Aorta (tissue), 5 donors: ENCODE measurements at regions not wholly inside any gene's neighbourhood (a gene's known extent, or its start where the extent isn't known, plus 50 kb on each side); places are given as distances from the start of the nearest gene placed in this dataset.

Experiments
- ATAC-seq: fragments of 200-7000 bp; cut with Tn5 transposase; one replicate; pipeline ENCODE4 v1.9.1; 2022; ENCODE audit warnings: moderate library complexity; ENCODE audit not compliant: low FRiP score
- DNase-seq, 2 donors: peaks; one replicate each; pipeline ENCODE4 v3.0.0-alpha.2; 2020
- H3K27ac ChIP-seq, 2 donors: one replicate each; pipeline ENCODE4 v1.5.1; 2013; ENCODE audit warnings: low read length in 2 of 2, mild to moderate bottlenecking in 2 of 2, moderate library complexity in 2 of 2, control low read depth in 1 of 2, inconsistent platforms in 1 of 2, low read depth in 1 of 2
- H3K27me3 ChIP-seq, 2 donors: one replicate each; pipeline ENCODE4 v1.6.1; 2013; ENCODE audit warnings: control low read depth in 1 of 2, low read length in 1 of 2, mild to moderate bottlenecking in 1 of 2, moderate library complexity in 1 of 2; ENCODE audit not compliant: insufficient read depth in 2 of 2, control insufficient read depth in 1 of 2
- H3K36me3 ChIP-seq, 2 donors: one replicate each; pipeline ENCODE4 v1.6.1; 2013; ENCODE audit warnings: control low read depth in 1 of 2, low read length in 1 of 2, mild to moderate bottlenecking in 1 of 2; ENCODE audit not compliant: insufficient read depth in 2 of 2, control insufficient read depth in 1 of 2
- H3K4me1 ChIP-seq, 2 donors: one replicate each; pipeline ENCODE4 v1.6.1; 2013; ENCODE audit warnings: low read length in 2 of 2, control low read depth in 1 of 2, mild to moderate bottlenecking in 1 of 2, moderate library complexity in 1 of 2; ENCODE audit not compliant: insufficient read depth in 2 of 2, control insufficient read depth in 1 of 2
- H3K4me3 ChIP-seq, 2 donors: one replicate each; pipeline ENCODE4 v1.5.1; 2013; ENCODE audit warnings: low read length in 2 of 2, control low read depth in 1 of 2, mild to moderate bottlenecking in 1 of 2
- H3K9me3 ChIP-seq: one replicate; pipeline ENCODE4 v1.6.1; 2013; ENCODE audit warnings: mild to moderate bottlenecking, low read length; ENCODE audit not compliant: control insufficient read depth
- WGBS, 2 donors: extraction: QIAGEN DNeasy Blood & Tissue Kit; methylation state at CpG; one replicate each; pipeline ENCODE4 v1.1.7; 2013; 5-methylcytosine and 5-hydroxymethylcytosine counted together
- intact Hi-C, 2 donors: fragments of 100-400 bp; cut with DNase I; formaldehyde crosslinking; loops; one replicate each; pipeline versions ENCODE4 v1.14.2 to v1.15.0; 2022
- donor health status: healthy with polysubstance abuse.
- donor health status: Bipolar disorder and iron deficiency.
- donor health status: DM: no; HTN: no; CAD: no.
- donor health status: DM: no; HTN: no; CAD: no.
- donor health status: DM: yes; HTN: yes; CAD: no.

- Histone ChIP-seq H3K36me3 (no peaks in the 10 kb centered on the region), H3K27me3 (peaks cover 0 to 2% of the 10 kb centered on the region in 2 donors), H3K9me3 (no peaks in the 10 kb centered on the region), H3K4me1 (no peaks in the 10 kb centered on the region), H3K27ac (no peak overlapping the region), H3K4me3 (no peak overlapping the region)
- ATAC-seq, result no peak
- WGBS, 2 donors, result 39 to 45% methylated on average over 11 of the region's 11 CpGs
- intact Hi-C loops, result no loop called here
- DNase-seq, result no peak
Measured at GRCh38 chr21:41071258-41072171, 96.4 kb upstream of the BACE2 start.

GRCh38 chr21:41073558-41073957 is 94.4 kb upstream of the BACE2 start:
- Histone ChIP-seq H3K4me1 (no peaks in the 10 kb centered on the region), H3K27me3 (no peaks in the 10 kb centered on the region), H3K27ac (no peak overlapping the region), H3K9me3 (no peaks in the 10 kb centered on the region), H3K36me3 (no peaks in the 10 kb centered on the region), H3K4me3 (no peak overlapping the region)
- intact Hi-C loops, result no loop called here
- DNase-seq (no peak), ATAC-seq (no peak)
- 83 to 84% methylated on average over 8 of the region's 8 CpGs for WGBS, 2 donors

GRCh38 chr21:41074396-41075184 is 93.4 kb upstream of the BACE2 start:
- ATAC-seq, result no peak
- Histone ChIP-seq H3K36me3 (no peaks in the 10 kb centered on the region), H3K4me1 (no peaks in the 10 kb centered on the region), H3K27me3 (no peaks in the 10 kb centered on the region), H3K9me3 (no peaks in the 10 kb centered on the region), H3K27ac (no peak overlapping the region), H3K4me3 (no peak overlapping the region)
- 88 to 91% methylated on average over 11 of the region's 11 CpGs for WGBS, 2 donors
- intact Hi-C loops, result no loop called here
- no peak for DNase-seq

GRCh38 chr21:41075656-41076055 is 92.3 kb upstream of the BACE2 start:
- 94 to 95% methylated on average over 18 of the region's 18 CpGs for WGBS, 2 donors
- Histone ChIP-seq H3K27me3 (no peaks in the 10 kb centered on the region), H3K4me3 (no peak overlapping the region), H3K4me1 (no peaks in the 10 kb centered on the region), H3K27ac (no peak overlapping the region), H3K9me3 (no peaks in the 10 kb centered on the region), H3K36me3 (no peaks in the 10 kb centered on the region)
- DNase-seq (no peak), ATAC-seq (no peak)
- intact Hi-C loops, result no loop called here

GRCh38 chr21:41076064-41076463 is 91.9 kb upstream of the BACE2 start:
- DNase-seq (no peak), ATAC-seq (no peak)
- Histone ChIP-seq H3K27ac (no peak overlapping the region), H3K27me3 (no peaks in the 10 kb centered on the region), H3K9me3 (no peaks in the 10 kb centered on the region), H3K36me3 (no peaks in the 10 kb centered on the region), H3K4me1 (no peaks in the 10 kb centered on the region), H3K4me3 (no peak overlapping the region)
- intact Hi-C loops, result no loop called here
- 93 to 96% methylated on average over 16 of the region's 16 CpGs for WGBS, 2 donors

DNA sequence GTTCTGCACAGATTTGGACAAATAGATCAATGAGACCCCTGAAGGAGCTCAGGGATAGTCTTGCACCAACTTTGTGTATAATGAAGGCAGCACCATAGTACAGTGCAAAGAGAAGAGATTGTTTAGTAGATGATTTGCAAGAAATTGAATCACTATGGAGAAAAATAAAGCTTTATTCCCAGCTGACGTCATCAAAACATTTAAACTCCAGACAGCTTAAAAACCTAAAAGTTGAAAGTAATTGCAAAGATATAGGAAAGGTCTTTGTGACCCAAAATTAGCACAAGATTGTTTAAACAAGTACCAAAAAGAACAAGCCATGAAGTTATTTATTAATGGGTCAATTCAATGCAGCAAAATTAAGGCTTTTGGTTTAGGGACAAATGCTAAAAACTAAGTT is 88.8 kb upstream of the BACE2 start:
- H3K36me3 ChIP-seq, result no peaks in the 10 kb centered on the region
- no peak overlapping the region for H3K27ac ChIP-seq
- no peak for ATAC-seq
- intact Hi-C loops, result no loop called here
- no peaks in the 10 kb centered on the region for H3K27me3 ChIP-seq
- H3K4me3 ChIP-seq, result no peak overlapping the region
- 19 to 67% methylated on average over 1 of the region's 1 CpG for WGBS, 2 donors
- DNase-seq, result no peak
- H3K4me1 ChIP-seq, result no peaks in the 10 kb centered on the region
- no peaks in the 10 kb centered on the region for H3K9me3 ChIP-seq

DNA sequence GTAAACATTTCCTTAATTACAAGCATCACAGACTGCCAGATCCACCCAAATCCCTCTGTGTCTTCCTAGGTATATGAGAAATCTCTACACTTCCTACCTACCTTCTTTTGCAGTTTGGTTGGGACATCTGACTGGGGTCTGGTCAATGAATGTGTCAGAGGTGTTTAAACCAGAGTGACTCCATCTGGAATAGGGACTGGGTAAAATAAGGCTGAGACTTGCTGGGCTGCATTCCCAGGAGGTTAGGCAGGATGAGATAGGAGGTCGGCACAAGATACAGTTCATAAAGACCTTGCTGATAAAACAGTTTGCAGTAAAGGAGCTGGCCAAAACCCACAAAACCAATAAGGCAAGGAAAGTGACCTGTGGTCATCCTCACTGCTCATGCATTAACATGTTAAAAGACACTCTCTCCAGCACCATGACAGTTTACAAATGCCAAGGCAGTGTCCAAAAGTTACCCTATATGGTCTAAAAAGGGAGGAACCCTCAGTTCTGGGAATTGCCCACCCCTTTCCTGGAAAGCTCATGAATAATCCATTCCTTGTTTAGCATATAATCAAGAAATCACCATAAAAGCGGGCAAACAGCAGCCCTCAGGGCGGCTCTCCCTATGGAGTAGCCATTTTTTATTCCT is 87.4 kb upstream of the BACE2 start:
- intact Hi-C loops, result no loop called here
- WGBS, 2 donors, result 64 to 68% methylated on average over 3 of the region's 3 CpGs
- no peaks in the 10 kb centered on the region for H3K4me1 ChIP-seq
- DNase-seq, result no peak
- no peak overlapping the region for H3K4me3 ChIP-seq
- no peak overlapping the region for H3K27ac ChIP-seq
- no peaks in the 10 kb centered on the region for H3K9me3 ChIP-seq
- ATAC-seq, result no peak
- no peaks in the 10 kb centered on the region for H3K27me3 ChIP-seq
- H3K36me3 ChIP-seq, result no peaks in the 10 kb centered on the region

DNA sequence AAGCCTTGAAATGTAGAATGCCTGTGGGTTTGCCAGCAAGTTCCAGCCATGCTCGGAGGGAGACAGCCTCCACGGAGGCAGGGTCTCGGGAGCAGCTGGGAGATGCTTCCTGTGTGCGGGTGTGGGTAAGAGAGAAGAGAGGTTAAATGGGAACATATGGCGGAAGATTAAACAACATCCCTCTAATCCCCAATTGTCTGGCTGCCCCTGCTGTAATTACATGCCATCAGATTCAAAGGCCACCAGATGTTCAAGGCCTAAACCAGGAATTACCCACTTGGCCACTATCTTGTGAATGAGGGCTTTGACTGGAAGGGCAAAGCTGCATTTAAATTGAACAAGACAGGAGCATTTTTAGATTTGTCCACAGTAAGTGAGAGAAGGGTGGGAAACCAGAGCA is 81.4 kb upstream of the BACE2 start:
- H3K36me3 ChIP-seq, result no peaks in the 10 kb centered on the region
- H3K4me1 ChIP-seq, result no peaks in the 10 kb centered on the region
- H3K9me3 ChIP-seq, result no peaks in the 10 kb centered on the region
- no peak for ATAC-seq
- 60 to 87% methylated on average over 5 of the region's 5 CpGs for WGBS, 2 donors
- no peaks in the 10 kb centered on the region for H3K27me3 ChIP-seq
- H3K27ac ChIP-seq, result no peak overlapping the region
- no peak overlapping the region for H3K4me3 ChIP-seq
- no peak for DNase-seq
- intact Hi-C loops, result no loop called here
